ENCODE measurements at regions not wholly inside any gene's neighbourhood (a gene's known extent, or its start where the extent isn't known, plus 50 kb on each side); places are given as distances from the start of the nearest gene placed in this dataset.

DNA sequence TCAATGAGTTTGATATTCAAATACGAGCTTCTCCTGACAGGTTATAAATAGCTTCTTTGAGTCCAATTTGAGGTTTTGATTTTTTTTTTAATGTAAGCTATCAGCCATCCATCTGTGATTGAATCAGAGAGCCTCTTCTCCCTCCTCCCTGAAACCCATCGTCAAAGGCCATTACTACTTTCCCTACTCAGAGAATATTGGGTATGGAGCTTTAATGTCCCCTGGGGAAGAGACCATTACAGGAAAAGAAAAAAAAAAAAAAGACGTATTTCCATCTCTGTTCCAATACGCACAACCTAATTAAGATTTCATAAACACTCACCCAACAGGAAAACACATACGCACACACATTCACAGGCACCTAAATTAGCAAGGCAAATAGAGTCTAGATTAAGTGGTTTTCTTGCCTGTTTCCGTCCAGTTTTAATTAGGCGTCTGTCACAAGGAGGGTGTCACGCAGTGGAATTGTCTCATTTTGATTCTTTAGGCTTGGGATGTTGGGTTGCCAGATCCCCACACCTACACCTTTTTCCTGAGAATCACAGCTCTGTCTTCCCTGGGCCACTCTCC is 194.3 kb upstream of the RPL38 start:
- no peak for DNase-seq (ENCODE audit: low spot score)

DNA sequence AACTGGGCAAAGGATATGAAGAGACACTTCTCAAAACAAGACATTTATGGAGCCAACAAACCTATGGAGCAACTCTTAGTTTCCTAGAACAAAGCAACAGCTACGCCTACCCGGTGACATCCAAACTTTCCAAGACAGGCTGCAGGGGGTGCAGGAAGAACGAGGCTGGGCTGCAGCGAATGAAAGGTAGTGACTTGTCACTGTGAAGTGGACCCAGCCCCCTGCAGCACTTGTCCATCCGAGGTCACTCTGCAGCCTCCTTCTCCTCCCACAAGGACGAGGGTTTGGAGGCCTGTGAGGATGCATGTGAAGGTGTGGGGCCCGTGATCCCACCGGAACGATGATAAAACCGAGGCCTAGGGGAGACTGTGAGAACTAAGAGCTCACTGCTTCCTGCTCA is 192.6 kb upstream of the RPL38 start:
- no peak for DNase-seq (ENCODE audit: low spot score)

DNA sequence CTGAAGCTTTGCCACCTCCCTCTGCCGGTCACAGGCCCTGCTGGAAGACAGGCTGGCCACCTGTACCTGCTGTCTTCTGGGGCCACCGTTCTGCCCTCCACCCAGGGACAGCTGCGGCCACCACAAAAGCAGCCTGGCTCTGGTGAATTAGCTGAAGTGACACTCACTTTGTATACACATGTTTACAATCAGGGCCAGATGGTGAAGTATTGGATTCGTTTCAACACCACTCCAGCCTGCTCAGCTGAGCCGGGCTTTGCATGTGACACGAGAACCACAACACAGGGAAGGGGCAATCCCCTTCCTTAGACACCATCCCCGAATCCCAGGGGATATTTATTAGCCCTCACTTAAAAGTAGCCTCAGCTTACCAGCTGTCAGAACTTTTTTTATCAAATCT is 191.5 kb upstream of the RPL38 start:
- DNase-seq (ENCODE audit: low spot score) = no peak

DNA sequence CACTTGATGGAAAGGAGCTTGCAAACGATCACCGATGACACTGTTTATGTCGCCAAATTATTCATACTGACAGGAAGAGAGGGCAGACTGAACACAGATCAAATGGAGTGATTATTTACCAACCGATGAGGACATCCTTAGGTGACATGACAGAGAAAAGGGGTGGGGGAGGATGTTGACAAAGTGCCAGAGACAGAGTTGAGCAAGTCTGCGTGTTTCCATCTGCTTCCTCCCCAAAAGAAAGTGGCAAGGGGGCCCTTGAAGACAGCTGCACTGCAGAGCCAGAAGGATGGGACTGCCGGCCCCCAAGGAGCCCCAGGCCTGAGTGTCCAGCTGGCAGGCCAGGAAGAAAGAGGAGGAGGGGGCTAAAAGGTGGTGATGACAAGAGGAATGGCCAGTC is 191.0 kb upstream of the RPL38 start:
- no peak for DNase-seq (ENCODE audit: low spot score)

DNA sequence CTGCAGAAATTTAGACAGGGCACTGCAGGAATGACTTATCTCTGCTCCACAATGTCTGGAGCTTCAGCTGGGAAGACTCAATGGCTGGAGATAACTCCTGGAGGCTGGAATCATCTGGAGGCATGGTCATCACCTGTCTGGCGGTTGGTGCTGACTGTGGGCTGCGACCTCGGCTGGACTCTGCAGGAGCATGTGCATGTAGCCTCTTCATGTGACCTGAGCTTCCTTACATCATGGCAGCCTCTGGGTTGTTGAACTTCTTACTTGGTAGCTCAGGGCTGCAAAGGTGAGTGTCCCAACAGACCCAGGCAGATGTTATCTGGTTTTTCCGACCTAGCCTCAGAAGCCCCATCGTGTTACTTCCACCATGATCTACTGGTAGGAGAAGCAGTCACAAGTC is 188.2 kb upstream of the RPL38 start:
- no peak for DNase-seq (ENCODE audit: low spot score)

DNA sequence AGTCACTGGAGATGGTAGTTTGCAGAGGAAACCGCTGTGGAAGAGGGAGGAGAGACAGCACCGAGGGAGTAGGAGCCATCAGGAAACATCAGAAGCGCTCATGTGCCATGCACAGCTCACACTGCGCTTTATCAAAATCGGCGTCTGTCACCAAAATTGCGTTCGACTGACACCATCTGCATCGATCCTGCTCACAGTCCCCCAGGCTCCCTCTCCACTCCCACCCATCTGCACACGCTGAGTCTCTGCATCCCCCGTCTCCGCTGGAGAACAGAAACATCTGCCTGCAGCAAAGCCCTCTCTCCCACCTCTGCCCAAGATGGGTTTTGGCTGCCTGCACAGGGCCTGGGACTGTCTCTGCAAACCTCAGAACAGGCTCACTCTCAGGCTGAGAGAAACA is 187.5 kb upstream of the RPL38 start:
- DNase-seq (ENCODE audit: low spot score) = no peak

DNA sequence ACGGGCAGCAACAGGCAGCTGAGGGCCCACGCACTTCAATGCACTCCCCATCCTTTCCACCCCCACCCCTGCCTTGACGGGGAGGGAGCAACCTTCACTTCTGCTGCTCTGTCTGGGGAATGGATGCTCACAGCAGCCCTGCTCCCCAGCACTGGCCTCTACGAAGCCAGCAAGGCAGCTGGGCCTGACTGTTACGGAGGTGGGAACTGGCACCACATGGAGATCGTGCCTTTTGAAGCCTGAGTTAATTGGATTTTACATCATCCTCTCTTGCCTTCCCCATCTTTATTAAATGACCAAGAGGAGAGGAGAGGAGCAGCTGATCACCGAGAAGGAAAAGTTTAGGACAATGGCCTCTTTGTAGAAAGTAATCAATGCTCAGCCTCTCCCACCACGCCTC is 187.0 kb upstream of the RPL38 start:
- DNase-seq (ENCODE audit: low spot score) = no peak

DNA sequence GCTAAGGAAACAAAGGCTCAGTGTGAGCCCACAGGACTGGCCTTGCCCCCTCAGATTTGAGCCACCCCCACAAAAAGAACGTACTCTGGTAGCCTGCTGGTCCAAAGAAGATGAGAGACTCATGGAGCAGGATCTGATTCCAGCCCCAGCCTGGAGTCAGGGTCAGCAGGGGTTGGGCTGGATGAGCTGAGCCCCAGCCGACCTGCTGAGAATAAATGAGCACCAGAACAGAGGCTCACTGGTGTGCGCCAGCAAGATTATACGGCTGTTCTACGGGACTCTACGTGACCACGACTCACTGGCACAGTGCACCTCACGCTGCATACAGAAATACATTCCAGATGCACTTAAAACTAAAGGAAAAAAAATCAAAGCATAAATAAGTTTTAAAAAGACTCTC is 186.0 kb upstream of the RPL38 start:
- DNase-seq (ENCODE audit: low spot score) = no peak

DNA sequence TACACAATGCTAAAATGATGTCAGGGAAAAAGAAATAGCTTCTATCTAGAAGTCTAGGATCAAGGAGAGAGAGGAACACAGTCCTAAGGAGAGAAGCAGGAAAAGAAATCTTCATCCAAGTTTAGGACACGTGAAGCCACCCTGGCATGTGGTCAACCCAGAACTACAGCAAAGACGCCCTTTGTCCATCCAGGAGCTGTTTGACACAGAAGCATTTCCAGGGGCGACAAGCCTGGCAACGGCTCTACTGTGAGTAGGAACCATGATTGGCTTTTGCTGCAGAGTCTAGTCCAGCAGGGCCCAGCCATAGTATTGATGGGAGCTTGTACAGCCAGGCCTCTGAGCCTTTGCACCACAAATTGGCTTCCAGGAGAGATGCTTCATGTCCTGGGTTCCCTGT is 185.4 kb upstream of the RPL38 start:
- DNase-seq (ENCODE audit: low spot score) = no peak

DNA sequence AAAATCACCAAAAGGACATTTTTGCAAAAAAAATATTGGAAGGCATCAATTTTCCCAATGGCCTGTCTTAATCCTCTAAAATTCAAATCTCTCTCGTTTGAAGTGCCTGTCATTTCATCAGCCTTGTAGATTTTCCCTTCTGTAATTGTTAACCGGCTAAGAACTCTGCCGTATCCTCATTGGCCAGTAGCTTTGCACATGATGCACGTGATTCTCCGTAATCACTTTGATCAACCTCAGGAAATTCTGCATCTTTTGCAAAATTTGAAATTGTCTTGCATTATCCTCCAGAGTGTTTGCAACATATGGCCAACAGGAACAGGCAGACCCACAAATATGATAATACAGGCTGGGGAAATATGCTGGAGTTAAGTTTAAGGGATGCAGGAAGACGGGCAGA is 184.2 kb upstream of the RPL38 start:
- no peak for DNase-seq (ENCODE audit: low spot score)

DNA sequence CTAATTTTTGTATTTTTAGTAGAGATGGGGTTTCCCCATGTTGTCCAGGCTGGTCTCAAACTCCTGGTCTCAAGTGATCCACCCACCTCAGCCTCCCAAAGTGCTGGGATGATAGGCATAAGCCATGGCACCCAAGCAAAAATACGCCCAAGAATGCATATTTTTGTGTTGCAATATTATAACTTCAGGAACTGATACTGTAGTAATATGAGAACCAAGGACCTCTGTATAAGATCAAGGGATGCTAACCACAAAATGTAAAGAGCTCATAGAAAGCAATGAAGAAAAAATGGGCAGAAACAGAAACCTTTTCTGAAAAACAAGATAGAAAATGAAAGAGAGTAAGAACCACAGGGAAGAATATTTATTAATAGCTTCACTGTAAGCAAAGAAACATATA is 183.6 kb upstream of the RPL38 start:
- no peak for DNase-seq (ENCODE audit: low spot score)

DNA sequence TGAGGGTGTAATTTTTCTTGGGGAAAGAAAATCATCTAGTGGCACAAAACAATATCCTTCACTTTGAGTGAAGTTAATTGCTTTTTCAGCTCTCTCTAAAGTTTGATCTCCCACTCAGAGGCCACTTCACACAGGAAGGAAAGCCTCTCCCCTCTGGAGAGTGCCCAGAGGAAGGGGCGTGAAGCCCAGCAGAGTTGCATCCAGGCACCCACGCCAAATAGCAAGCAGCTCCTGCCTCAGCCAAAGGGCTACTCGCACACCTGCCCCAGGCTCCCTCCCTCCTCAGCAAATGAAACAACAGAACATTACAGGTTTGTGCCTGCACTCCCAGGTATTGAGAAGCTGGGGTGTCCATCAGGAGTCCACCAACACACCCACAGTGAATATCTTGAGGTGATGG is 183.0 kb upstream of the RPL38 start:
- no peak for DNase-seq (ENCODE audit: low spot score)

DNA sequence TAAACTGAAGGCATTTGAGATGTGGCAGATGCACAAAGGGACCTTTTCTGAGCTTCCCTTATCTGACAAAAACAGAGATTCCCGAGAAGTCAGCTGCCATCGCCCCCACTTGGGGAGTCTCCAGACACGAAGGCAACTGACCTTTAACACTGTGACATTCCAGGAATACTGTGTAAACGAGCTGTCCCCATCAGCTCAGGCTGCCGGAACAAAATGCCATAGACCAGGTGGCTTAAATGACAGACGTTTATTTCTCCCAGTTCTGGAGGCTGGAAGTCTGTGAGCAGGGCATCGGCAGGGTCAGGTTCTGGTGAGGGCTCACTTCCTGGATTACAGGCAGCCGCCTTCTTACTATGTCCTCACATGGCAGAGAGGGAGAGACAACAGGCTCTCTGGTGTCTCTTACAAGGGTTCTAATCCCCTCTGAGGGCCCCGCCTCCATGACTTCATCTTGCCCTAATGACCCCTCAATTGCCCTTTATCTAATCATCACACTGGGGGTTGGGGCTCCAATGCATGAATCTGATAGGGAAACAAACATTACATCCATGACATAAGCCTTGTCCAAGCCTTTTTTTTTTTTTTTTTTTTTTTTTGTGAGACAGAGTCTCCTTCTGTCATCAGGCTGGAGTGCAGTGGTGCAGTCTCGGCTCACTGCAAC is 178.5 kb upstream of the RPL38 start:
- DNase-seq (ENCODE audit: low spot score) = no peak

DNA sequence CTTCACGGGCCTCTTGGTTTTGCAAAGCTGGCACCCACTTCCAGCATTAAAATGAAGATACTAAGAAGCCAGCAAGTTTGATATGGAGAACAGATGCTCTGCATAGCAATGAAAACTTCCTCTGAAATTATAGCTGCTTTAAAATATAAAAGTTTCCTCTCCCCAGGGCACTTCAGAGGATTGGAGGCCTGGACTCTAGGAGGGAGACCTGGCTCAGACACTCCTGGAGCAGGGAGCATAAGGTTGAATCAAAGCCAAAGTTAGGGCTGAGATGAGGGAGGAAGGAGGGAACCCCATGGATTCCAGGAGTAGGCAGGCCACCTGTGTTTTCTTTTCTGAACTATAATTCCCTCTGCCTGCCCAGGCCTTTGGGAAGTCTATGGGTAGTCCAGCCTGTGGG is 176.0 kb upstream of the RPL38 start:
- DNase-seq (ENCODE audit: low spot score) = no peak

DNA sequence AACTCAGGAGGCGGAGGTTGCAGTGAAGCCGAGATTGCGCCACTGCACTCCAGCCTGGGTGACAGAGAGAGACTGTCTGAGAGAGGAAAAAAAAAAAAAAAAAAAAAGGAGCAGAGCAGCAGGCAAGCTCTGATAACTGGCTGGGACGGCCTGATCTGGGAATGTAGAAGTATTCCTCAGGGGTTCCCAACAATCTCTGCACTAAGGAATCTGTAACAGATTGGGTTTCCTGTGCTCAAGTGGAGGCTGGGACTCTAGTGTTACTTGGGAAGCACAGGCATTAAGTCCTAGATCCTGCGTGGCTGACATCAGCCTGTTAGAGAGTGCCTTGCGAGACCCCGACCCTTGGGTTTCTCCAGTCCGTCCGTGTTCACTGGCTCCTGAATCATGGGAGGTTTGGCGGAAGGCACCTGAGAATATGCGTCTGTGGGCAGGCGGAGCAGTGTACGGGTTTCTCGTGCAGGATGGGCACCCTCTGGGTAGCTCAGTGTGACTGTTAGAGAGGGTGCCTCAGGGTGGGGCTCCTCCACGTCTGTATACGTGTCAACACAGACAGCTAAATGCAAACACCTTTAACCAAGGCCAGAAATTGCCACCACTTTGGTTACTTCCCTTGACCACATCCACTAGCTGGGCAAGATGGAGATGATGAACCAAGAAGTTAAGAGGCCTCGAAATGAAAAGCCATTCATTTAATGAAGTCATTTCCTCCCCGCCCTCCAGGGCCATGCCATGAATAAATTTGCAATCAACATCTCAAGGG is 174.9 kb upstream of the RPL38 start:
- DNase-seq (ENCODE audit: low spot score) = no peak

DNA sequence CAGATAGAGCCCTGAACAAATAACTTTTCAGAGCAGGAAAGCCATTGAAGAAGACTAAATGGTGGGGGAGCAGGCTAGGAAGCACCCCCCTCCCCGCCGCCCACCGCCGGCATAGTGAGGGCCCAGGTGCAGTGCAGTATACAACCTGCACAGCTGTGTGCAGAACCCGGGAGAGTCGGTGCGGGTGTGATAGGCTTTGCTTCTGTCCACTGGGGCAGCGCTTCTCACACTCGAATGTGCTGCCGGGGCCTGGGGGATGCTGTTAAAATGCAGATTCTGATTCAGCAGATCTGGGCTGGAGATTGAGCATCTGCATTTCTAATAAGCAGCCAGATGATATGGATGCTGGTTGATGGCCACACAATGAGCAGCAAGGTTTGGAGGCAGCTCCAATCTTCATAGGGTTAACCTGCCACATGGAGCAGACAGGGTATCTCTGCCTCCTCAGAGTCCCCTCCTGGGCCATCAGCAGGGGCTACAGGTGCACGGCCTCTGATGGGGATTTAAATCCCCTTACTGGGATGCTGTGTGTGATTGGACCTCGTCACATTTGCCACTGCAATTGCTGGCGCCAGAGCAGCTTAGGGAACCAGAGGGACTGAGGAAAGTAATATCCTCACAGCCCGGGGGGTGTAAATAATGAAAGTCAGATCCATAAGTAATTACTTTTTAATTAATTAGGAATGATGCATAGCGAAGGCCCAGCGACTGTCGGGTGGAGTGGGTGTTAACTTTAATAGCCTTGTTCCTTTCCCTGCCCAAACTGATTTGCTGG is 172.0 kb upstream of the RPL38 start:
- no peak for DNase-seq (ENCODE audit: low spot score)

DNA sequence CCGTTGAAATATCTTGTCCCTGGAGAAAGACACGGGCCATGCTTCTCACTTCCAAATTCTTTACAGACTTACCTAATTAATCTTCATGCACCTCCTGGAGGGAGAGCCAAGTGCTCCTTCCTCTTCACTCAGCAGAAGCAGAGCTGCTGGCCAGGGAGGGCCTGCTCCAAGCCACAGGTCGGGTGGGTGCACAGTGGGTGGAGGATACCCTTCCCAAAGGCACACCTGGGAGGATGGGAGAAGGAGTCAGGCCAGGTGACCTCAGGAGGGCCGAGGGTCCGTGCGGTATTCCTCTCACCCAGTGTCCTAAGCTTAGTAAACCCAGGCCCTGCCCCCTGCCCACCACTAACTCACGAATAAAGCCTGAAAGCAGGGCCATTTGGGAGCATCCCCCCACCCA is 171.3 kb upstream of the RPL38 start:
- DNase-seq (ENCODE audit: low spot score) = no peak

DNA sequence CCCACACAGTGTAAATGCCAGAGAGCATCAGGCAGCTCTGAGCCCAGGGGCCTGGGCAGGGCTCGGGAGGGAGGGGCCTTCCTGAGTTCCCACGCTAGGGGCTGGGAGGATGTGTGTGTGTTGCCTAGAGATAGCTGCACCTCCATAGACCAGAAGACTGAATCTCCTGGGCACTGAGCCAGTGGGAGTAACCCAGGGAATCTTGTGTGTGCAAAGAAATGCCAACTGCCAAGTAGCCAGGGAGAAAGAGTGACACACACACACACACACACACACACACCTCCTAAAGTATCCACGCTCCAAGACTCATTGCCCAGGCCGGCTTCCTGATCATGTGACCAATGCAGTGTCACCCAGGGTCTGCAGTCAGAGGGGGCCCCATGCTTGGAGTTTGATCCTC is 166.2 kb upstream of the RPL38 start:
- DNase-seq (ENCODE audit: low spot score) = no peak

DNA sequence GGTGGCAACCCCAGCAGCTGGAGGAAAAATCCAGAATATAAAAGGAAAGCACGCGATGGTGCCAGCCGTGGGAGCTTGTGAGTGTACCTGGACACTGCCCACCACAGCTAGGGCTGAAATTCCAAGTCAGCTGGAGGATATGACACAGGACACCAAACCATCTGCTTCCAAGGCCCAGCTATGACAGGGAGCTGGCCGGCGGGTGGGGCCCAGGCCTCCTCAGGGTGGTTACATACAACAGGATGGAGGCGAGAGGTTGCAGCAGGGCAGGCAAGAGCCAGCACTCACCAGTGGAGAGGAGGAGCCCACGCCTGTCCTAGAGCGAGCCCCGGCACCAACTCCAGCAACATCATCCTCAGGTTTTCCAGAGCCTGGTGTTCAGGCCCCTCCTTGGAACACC is 163.2 kb upstream of the RPL38 start:
- DNase-seq (ENCODE audit: low spot score) = no peak

DNA sequence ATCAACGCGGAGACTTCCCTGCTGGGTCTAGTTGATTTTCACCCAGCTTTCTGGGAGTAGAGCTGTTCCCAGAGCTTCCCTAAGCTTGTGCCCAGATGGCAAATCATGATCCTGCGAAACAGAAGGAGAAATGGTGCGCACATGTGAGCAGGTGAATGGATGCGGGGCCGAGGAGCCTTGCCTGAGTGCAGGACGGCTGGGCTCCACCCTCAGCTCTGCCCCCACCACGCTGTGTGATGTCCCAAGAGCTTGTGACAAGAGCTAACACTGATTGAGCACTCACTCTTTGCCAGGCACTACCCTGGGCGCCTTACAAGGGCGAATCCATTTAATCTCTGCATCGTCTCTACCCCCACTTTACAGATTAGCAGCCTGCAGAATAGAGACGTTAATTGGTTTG is 162.7 kb upstream of the RPL38 start:
- no peak for DNase-seq (ENCODE audit: low spot score)

DNA sequence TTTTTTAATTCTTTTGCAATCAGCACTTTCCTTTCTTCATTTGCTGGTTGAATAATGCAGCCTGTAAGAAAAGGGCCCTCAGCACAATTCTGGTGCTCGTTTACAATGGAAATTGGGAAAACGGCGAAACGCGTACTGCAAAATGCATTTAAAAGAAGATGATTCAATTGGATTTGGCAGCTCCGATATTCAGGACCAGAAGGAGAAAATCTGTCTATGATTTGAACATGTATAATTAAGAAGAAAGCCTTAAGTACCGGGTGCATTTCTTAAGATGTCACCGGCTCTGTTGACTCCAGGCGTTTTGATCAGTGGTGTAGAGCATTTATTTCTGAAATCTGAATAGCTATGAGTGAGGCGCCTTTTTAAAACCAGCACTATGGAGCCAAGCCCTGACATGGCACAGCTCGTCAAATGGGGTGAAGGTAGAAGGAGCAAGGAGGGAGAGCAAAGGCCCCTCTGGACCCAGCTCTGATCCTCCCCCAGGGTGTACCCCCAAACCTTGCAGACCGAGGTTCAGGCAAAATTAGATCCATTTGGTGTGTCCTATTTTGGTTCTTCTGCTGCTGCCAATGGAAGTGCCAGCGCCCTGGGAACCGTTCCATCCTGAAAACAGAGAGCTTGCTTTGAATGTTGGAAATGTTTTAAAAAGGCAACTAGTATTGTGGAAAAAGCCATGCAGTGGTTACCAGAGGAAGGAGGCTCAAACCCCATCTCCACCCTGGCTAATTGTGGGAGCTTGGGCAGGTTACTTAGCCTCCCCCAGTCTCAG is 161.4 kb upstream of the RPL38 start:
- no peak for DNase-seq (ENCODE audit: low spot score)
